ENCODE measurements at regions not wholly inside any gene's neighbourhood (a gene's known extent, or its start where the extent isn't known, plus 50 kb on each side); places are given as distances from the start of the nearest gene placed in this dataset.

DNA sequence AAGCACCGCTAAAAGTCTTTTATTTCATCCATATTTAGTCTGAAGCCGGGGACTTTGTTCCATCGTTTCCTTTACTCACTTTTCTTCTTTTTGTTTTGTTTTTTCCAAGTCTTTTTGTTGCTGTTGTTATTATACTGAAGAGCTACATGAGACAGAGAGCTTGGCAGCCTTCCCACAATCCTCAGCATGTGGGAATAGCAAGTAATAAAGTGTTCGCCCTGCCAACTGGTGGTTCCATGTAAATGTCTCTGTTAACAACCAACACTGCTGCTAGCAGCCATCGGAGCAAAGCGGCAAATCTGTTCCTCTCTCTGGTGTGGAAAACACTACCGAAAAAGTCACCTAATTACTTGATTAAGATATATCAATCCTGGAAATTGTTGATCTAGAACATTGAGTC is 437.8 kb upstream of the ID4 start:
- TF ChIP-seq, protein P1, sequence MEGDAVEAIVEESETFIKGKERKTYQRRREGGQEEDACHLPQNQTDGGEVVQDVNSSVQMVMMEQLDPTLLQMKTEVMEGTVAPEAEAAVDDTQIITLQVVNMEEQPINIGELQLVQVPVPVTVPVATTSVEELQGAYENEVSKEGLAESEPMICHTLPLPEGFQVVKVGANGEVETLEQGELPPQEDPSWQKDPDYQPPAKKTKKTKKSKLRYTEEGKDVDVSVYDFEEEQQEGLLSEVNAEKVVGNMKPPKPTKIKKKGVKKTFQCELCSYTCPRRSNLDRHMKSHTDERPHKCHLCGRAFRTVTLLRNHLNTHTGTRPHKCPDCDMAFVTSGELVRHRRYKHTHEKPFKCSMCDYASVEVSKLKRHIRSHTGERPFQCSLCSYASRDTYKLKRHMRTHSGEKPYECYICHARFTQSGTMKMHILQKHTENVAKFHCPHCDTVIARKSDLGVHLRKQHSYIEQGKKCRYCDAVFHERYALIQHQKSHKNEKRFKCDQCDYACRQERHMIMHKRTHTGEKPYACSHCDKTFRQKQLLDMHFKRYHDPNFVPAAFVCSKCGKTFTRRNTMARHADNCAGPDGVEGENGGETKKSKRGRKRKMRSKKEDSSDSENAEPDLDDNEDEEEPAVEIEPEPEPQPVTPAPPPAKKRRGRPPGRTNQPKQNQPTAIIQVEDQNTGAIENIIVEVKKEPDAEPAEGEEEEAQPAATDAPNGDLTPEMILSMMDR (IDR thresholded peaks at IDR 0.05) = no peak

DNA sequence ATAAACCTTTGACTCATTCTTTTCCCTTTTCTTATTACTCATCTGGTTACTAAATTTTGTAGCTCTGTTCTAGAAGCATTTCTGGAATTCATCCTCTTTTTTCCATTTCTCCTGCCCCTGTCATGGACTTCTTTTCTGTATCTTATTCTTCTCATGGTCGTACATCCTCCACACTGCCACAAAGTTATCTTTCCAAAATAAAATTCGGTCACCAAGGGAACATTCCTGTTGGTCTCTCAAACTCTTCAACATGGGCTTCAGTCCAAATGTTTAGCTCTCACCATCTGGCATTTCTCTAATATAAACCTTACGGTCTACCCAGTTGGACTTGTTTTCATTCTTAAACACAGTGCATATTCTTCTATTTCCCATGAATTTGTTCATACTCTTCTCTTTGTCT is 428.8 kb upstream of the ID4 start:
- TF ChIP-seq, protein P1 (IDR thresholded peaks at IDR 0.05) = no peak

DNA sequence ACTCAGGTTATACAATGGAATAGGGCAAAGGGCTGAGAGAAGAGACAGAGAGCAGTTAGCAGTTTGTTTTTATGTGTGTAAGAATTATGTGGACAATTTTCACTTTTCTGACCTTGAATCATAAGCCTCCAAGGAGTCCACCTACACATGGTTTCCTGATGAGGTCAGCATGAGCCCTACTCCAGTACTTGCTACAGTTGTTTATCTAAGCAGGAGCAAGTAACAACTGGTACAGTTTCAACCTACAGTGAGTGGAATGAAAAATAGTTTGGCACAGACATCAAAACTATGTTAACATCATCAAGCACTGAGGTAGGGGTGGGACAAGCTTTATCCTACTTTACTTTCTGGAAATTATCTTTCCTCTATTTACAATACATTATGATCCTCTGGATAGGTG is 426.7 kb upstream of the ID4 start:
- TF ChIP-seq, protein P1 (IDR thresholded peaks at IDR 0.05) = no peak

DNA sequence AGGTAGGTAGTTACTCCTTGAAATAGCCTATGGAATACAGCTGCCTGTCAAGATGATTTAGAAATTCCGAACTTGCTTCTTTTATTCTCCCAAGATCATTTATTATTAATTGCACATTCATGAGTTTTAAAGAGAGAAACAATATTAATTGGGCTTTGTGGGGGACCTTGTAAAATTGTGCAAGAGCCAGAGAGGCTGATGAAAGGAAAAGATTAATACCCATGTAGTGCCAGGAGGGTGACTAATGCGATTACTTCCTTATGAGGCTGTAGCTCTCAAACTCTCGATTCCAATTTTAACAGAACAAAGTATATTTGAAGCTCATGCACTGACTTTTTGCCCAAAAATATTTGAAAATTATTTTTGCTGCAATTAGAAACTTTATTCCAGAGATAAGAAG is 423.8 kb upstream of the ID4 start:
- TF ChIP-seq, protein P1 (IDR thresholded peaks at IDR 0.05) = no peak

DNA sequence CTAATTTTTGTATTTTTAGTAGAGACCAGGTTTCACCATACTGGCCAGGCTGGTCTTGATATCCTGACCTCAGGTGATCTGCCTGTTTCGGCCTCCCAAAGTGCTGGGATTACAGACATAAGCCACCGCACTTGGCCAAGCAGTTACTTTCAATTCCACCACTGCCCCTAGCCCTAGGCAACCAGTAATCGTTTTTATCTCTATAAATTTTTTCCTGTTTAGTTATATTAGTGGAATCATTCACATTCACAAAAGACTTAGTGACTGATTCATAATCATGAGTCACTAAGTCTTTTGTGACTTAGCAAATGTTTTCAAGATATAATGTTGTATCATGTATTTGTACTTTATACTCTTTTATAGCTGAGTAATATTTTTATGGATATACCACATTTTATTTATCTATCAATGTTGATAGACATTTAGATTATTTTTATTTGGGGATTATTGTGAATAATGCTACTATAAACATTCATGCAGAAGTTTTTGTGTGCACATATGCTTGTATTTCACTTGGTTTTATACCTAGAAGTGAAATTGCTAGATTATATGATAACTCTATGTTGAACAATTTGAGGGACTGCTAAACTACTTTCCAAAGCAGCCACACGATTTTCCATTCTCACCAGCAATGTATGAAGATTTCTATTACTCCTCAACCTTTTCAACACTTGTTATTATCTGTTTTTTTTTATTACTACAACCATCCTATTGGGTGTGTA is 421.4 kb upstream of the ID4 start:
- TF ChIP-seq, protein P1 (IDR thresholded peaks at IDR 0.05) = no peak

DNA sequence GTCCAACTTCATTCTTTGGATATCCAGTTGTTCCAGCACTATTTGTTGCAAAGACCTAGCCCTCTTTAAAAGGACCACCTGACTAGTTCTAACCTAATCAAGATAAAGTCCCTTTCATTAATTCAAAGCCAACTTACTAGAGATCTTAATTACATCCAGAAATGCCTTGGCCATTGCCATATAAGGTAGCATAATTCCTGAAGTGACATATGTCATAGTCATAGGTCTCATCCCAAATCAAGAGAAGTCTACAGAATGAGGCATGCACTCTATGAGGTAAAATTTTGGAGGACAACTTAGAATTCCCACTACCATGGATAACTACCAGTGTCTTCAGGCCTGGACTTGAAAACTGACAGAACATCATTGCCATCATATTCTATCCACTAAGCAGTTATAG is 420.4 kb upstream of the ID4 start:
- TF ChIP-seq, protein P1 (IDR thresholded peaks at IDR 0.05) = no peak

DNA sequence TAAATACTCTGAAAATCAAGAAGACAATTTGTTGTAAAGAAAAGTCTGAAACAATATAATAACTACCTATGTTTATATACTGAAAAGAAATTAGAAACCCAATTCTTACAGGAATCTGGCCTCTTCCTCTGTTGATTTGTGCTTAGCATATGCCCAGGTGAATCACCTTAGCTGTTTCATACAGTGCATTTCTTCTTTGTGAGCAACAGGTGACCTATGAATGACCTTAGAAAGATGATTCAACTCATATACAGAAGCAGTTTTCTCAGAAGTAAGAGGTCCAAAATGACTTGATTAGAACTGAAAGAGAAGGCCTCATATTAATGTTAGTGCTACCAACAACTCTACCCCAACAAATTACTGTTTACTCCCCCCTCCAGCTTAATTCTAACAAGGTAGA is 419.5 kb upstream of the ID4 start:
- TF ChIP-seq, protein P1 (IDR thresholded peaks at IDR 0.05) = no peak

DNA sequence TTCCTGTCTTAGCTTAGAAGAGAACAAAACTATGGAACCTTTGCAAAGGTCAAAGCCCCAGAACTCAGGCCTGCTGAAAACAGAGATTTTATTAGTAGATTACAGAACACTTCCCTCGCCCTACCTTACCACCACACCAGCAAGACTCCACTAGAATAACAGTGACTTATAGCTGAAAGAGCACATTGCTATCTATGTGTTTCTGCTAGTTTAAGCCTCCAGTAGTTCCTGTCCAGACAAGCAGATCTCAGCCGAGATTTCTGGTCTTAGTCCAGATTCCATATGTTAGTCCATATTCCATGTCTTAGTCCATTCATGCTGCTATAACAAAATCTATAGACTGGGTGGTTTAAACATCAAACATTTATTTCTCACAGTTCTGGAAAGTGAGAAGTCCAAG is 412.3 kb upstream of the ID4 start:
- TF ChIP-seq, protein P1 (IDR thresholded peaks at IDR 0.05) = no peak
